ENCODE measurements at regions not wholly inside any gene's neighbourhood (a gene's known extent, or its start where the extent isn't known, plus 50 kb on each side); places are given as distances from the start of the nearest gene placed in this dataset.

DNA sequence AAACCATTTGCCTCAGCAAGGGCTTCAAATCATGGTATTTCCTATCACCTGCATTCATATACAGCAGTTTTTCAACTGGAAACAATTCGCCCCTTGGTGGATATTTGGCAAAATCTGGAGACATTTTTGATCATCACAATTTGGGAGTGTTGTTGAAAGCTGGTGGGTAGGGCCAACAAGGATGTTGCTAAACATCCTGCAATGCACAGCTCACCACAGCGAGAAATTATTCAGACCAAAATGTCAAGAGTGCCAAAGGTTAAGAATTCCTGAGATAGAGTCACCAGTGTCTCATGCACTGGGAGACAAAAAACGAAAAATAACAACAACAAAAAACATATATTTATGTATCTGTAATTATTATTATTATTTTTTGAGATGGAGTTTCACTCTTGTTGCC is 435.2 kb upstream of the CTSO start:
- H3K4me1 Mint-ChIP-seq = peaks cover 21% of the 10 kb centered on the region
- no peak overlapping the region for H3K27ac Mint-ChIP-seq
- Histone ChIP-seq H3K9ac (ENCODE audit: extremely low read depth, low read length, poor library complexity, severe bottlenecking) (no peak overlapping the region), H3K9me3 (ENCODE audit: control insufficient read depth, low read length) (peaks cover 7% of the 10 kb centered on the region), H3K4me3 (ENCODE audit: low read length) (no peak overlapping the region), H3K36me3 (ENCODE audit: control insufficient read depth, insufficient read depth, low read length) (no peaks in the 10 kb centered on the region), H3K4me1 (ENCODE audit: control insufficient read depth, insufficient read depth, low read length) (peaks cover 2% of the 10 kb centered on the region), H3K27me3 (ENCODE audit: control insufficient read depth, insufficient read depth, low read length, poor library complexity, severe bottlenecking) (no peaks in the 10 kb centered on the region), H3K27ac (ENCODE audit: low read depth, low read length) (no peak overlapping the region)
- no peaks in the 10 kb centered on the region for H3K36me3 Mint-ChIP-seq (ENCODE audit: low read depth)
- H3K4me3 Mint-ChIP-seq = no peak overlapping the region
- H3K27me3 Mint-ChIP-seq (ENCODE audit: insufficient read depth) = no peaks in the 10 kb centered on the region
- 67 to 95% methylated on average over 1 to 2 of the region's 3 CpGs for WGBS, 2 experiments (ENCODE audit: insufficient coverage in 1 of 2, insufficient read length in 1 of 2)
- peaks cover 9% of the 10 kb centered on the region for H3K9me3 Mint-ChIP-seq
- no peak for TF ChIP-seq CTCF (conservative IDR thresholded peaks at IDR 0.05)
- no peak for DNase-seq

GRCh38 chr4:156378033-156378665 is 424.5 kb upstream of the CTSO start:
- TF ChIP-seq CTCF (conservative IDR thresholded peaks at IDR 0.05) = peak; percentile 87
- Histone ChIP-seq H3K36me3 (ENCODE audit: control insufficient read depth, insufficient read depth, low read length) (no peaks in the 10 kb centered on the region), H3K27ac (ENCODE audit: low read depth, low read length) (no peak overlapping the region), H3K27me3 (ENCODE audit: control insufficient read depth, insufficient read depth, low read length, poor library complexity, severe bottlenecking) (no peaks in the 10 kb centered on the region), H3K4me1 (ENCODE audit: control insufficient read depth, insufficient read depth, low read length) (no peaks in the 10 kb centered on the region), H3K9me3 (ENCODE audit: control insufficient read depth, low read length) (peaks cover 5% of the 10 kb centered on the region), H3K9ac (ENCODE audit: extremely low read depth, low read length, poor library complexity, severe bottlenecking) (no peak overlapping the region), H3K4me3 (ENCODE audit: low read length) (no peak overlapping the region)
- no peaks in the 10 kb centered on the region for H3K27me3 Mint-ChIP-seq (ENCODE audit: insufficient read depth)
- peak; percentile 64 for DNase-seq
- H3K36me3 Mint-ChIP-seq (ENCODE audit: low read depth) = no peaks in the 10 kb centered on the region
- H3K4me1 Mint-ChIP-seq = peaks cover 13% of the 10 kb centered on the region
- H3K9me3 Mint-ChIP-seq = no peaks in the 10 kb centered on the region
- H3K27ac Mint-ChIP-seq = no peak overlapping the region
- no peak overlapping the region for H3K4me3 Mint-ChIP-seq
- 88 to 100% methylated on average over 3 to 8 of the region's 8 CpGs for WGBS, 2 experiments (ENCODE audit: insufficient coverage in 1 of 2, insufficient read length in 1 of 2)

DNA sequence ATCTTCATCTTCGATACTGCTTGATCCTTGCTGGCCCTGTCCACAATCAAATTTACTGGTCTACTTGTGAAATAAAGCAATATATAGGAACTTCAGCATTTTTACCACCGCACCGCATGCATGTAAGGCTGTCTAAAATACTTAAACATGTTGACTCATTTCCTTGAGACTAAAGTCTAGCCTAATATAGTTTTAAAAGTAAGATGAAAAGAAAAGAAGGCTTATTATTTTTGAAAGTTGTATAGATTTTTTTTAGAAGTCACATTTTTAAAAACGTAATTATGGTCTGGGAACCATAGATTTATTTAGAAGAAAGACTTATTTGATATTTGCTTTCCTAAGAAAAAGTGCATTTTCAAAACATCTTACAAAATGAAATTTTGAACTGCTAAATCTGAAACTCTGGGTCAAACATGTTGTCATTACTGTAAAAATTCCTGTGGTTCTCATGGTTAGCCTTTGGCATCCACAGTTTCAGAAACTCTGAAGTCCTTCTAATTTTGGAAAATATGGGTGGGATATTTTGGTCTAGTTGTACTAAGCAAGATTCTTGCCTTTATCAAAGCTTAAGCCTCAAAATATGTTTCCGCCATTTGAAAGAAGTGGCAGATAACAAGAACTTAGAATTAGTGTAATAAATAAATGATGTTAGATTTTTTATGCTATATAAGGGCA is 423.5 kb upstream of the CTSO start:
- no peak overlapping the region for H3K27ac Mint-ChIP-seq
- H3K4me3 Mint-ChIP-seq = no peak overlapping the region
- no peak overlapping the region for H3K27ac ChIP-seq (ENCODE audit: low read depth, low read length)
- DNase-seq = no peak
- H3K9ac ChIP-seq (ENCODE audit: extremely low read depth, low read length, poor library complexity, severe bottlenecking) = no peak overlapping the region
- H3K4me3 ChIP-seq (ENCODE audit: low read length) = no peak overlapping the region
- peaks cover 13% of the 10 kb centered on the region for H3K4me1 Mint-ChIP-seq
- WGBS, 2 experiments (ENCODE audit: insufficient coverage in 1 of 2, insufficient read length in 1 of 2) = 96 to 100% methylated on average over 1 to 5 of the region's 5 CpGs
- peaks cover 1% of the 10 kb centered on the region for H3K9me3 Mint-ChIP-seq
- H3K27me3 ChIP-seq (ENCODE audit: control insufficient read depth, insufficient read depth, low read length, poor library complexity, severe bottlenecking) = no peaks in the 10 kb centered on the region
- H3K9me3 ChIP-seq (ENCODE audit: control insufficient read depth, low read length) = peaks cover 5% of the 10 kb centered on the region
- H3K4me1 ChIP-seq (ENCODE audit: control insufficient read depth, insufficient read depth, low read length) = no peaks in the 10 kb centered on the region
- H3K27me3 Mint-ChIP-seq (ENCODE audit: insufficient read depth) = no peaks in the 10 kb centered on the region
- no peaks in the 10 kb centered on the region for H3K36me3 ChIP-seq (ENCODE audit: control insufficient read depth, insufficient read depth, low read length)
- H3K36me3 Mint-ChIP-seq (ENCODE audit: low read depth) = no peaks in the 10 kb centered on the region
- TF ChIP-seq CTCF (conservative IDR thresholded peaks at IDR 0.05) = no peak
